Endothelial cell (in vitro differentiated cells): ENCODE measurements at regions not wholly inside any gene's neighbourhood (a gene's known extent, or its start where the extent isn't known, plus 50 kb on each side); places are given as distances from the start of the nearest gene placed in this dataset.

Experiments
- DNase-seq: peaks from one replicate; pipeline ENCODE4 v3.0.0; 2021; ENCODE audit warnings: low spot score
- H3K27ac Mint-ChIP-seq: one replicate; pipeline ENCODE4 v1.8.0; 2021; ENCODE audit warnings: mixed read lengths, inconsistent platforms; ENCODE audit not compliant: unreplicated experiment
- H3K27me3 Mint-ChIP-seq: one replicate; pipeline ENCODE4 v1.8.0; 2021; ENCODE audit warnings: mild to moderate bottlenecking, moderate library complexity, mixed read lengths, inconsistent platforms; ENCODE audit not compliant: unreplicated experiment
- H3K36me3 Mint-ChIP-seq: one replicate; pipeline ENCODE4 v1.8.0; 2021; ENCODE audit warnings: mild to moderate bottlenecking, low read depth, mixed read lengths, inconsistent platforms; ENCODE audit not compliant: unreplicated experiment
- H3K4me1 Mint-ChIP-seq: one replicate; pipeline ENCODE4 v1.8.0; 2021; ENCODE audit warnings: mild to moderate bottlenecking, mixed read lengths, inconsistent platforms; ENCODE audit not compliant: unreplicated experiment
- H3K4me3 Mint-ChIP-seq: one replicate; pipeline ENCODE4 v1.8.0; 2021; ENCODE audit warnings: mild to moderate bottlenecking, mixed read lengths, inconsistent platforms; ENCODE audit not compliant: unreplicated experiment
- H3K9me3 Mint-ChIP-seq: one replicate; pipeline ENCODE4 v1.8.0; 2021; ENCODE audit warnings: mixed read lengths, inconsistent platforms; ENCODE audit not compliant: unreplicated experiment
- CTCF ChIP-seq: fragments of 200-600 bp; sonication (generic); IDR thresholded peaks from one replicate; pipeline ENCODE4 v1.5.0; 2021; ENCODE audit warnings: antibody characterized with exemption; ENCODE audit not compliant: unreplicated experiment

GRCh38 chr10:31100662-31101061, 69.0 kb upstream of the ZNF438 start:
- Mint-ChIP-seq H3K36me3 (no peaks in the 10 kb centered on the region), H3K27ac (no peak overlapping the region), H3K4me1 (no peaks in the 10 kb centered on the region), H3K27me3 (peaks cover 6% of the 10 kb centered on the region), H3K9me3 (no peaks in the 10 kb centered on the region), H3K4me3 (no peak overlapping the region)
- no peak for TF ChIP-seq CTCF
- no peak for DNase-seq

GRCh38 chr10:31101123-31101522, 69.5 kb upstream of the ZNF438 start:
- no peaks in the 10 kb centered on the region for H3K36me3 Mint-ChIP-seq
- TF ChIP-seq CTCF, result no peak
- H3K4me3 Mint-ChIP-seq, result no peak overlapping the region
- DNase-seq, result no peak
- no peaks in the 10 kb centered on the region for H3K9me3 Mint-ChIP-seq
- no peaks in the 10 kb centered on the region for H3K4me1 Mint-ChIP-seq
- H3K27ac Mint-ChIP-seq, result no peak overlapping the region
- H3K27me3 Mint-ChIP-seq, result peaks cover 6% of the 10 kb centered on the region

- H3K4me1 Mint-ChIP-seq, result no peaks in the 10 kb centered on the region
- H3K27ac Mint-ChIP-seq, result no peak overlapping the region
- no peak overlapping the region for H3K4me3 Mint-ChIP-seq
- H3K9me3 Mint-ChIP-seq, result no peaks in the 10 kb centered on the region
- no peak for TF ChIP-seq CTCF
- peaks cover 2% of the 10 kb centered on the region for H3K27me3 Mint-ChIP-seq
- H3K36me3 Mint-ChIP-seq, result no peaks in the 10 kb centered on the region
- DNase-seq, result no peak
Measured at GRCh38 chr10:31102421-31102820, 70.8 kb upstream of the ZNF438 start.

- TF ChIP-seq CTCF, result no peak
- DNase-seq, result no peak
- no peaks in the 10 kb centered on the region for H3K4me1 Mint-ChIP-seq
- H3K4me3 Mint-ChIP-seq, result no peak overlapping the region
- no peaks in the 10 kb centered on the region for H3K9me3 Mint-ChIP-seq
- H3K27me3 Mint-ChIP-seq, result peaks cover 2% of the 10 kb centered on the region
- H3K36me3 Mint-ChIP-seq, result no peaks in the 10 kb centered on the region
- no peak overlapping the region for H3K27ac Mint-ChIP-seq
Measured at GRCh38 chr10:31103112-31103511, 71.4 kb upstream of the ZNF438 start.

- H3K36me3 Mint-ChIP-seq, result peaks cover 6% of the 10 kb centered on the region
- no peak overlapping the region for H3K4me3 Mint-ChIP-seq
- DNase-seq, result no peak
- no peak for TF ChIP-seq CTCF
- no peaks in the 10 kb centered on the region for H3K27me3 Mint-ChIP-seq
- no peaks in the 10 kb centered on the region for H3K4me1 Mint-ChIP-seq
- no peak overlapping the region for H3K27ac Mint-ChIP-seq
- H3K9me3 Mint-ChIP-seq, result no peaks in the 10 kb centered on the region
Measured at GRCh38 chr10:31112961-31113360, 81.3 kb upstream of the ZNF438 start.
